VCaP (cell line): ENCODE measurements at regions not wholly inside any gene's neighbourhood (a gene's known extent, or its start where the extent isn't known, plus 50 kb on each side); places are given as distances from the start of the nearest gene placed in this dataset.

ENCODE experiments used
- H3K27ac ChIP-seq: fragments of 450-650 bp; 2 replicates; pipeline ENCODE4 v1.5.1; 2017
- CTCF ChIP-seq: fragments of 450-650 bp; conservative IDR thresholded peaks from 2 replicates; pipeline ENCODE4 v1.5.1; 2017; ENCODE audit warnings: mild to moderate bottlenecking, moderate library complexity

- H3K27ac ChIP-seq = no peak overlapping the region
- TF ChIP-seq CTCF = no peak
Observed at GRCh38 chr9:93372391-93372790, 79.1 kb upstream of the FAM120A start.

- TF ChIP-seq CTCF = no peak
- H3K27ac ChIP-seq = no peak overlapping the region
Observed at GRCh38 chr9:93376411-93376810, 75.1 kb upstream of the FAM120A start.

- no peak overlapping the region for H3K27ac ChIP-seq
- no peak for TF ChIP-seq CTCF
Observed at GRCh38 chr9:93378276-93378675, 73.2 kb upstream of the FAM120A start.

- TF ChIP-seq CTCF = peak; percentile 30; the same call in 1 of the 2 replicates
- H3K27ac ChIP-seq = no peak overlapping the region
Observed at GRCh38 chr9:93379051-93379450, 72.4 kb upstream of the FAM120A start.

GRCh38 chr9:93380410-93381060 lies 71.0 kb upstream of the FAM120A start:
- TF ChIP-seq CTCF = 0 out of 2 replicates have a peak, but pooled peaks have one; percentile 21
- no peak overlapping the region for H3K27ac ChIP-seq

- no peak for TF ChIP-seq CTCF
- H3K27ac ChIP-seq = peak overlapping the region; percentile 26; the same call in 1 of the 2 replicates
Observed at GRCh38 chr9:93387791-93388190, 63.7 kb upstream of the FAM120A start.

GRCh38 chr9:93390953-93391515 lies 60.5 kb upstream of the FAM120A start:
- H3K27ac ChIP-seq = no peak overlapping the region
- no peak for TF ChIP-seq CTCF
